AG04449 (cell line): ENCODE measurements at regions not wholly inside any gene's neighbourhood (a gene's known extent, or its start where the extent isn't known, plus 50 kb on each side); places are given as distances from the start of the nearest gene placed in this dataset.
A peak's percentile ranks its signal among the peaks of the same experiment; 100 is the strongest.

Experiments
- CTCF ChIA-PET: fragments of 350-600 bp; formaldehyde crosslinking; extraction: SDS; loops from one replicate; lab custom pipeline; 2021; ENCODE audit warnings: antibody characterized with exemption; lab: Yijun Ruan, JAX
- POLR2A ChIA-PET: fragments of 400-600, 350-600 bp; formaldehyde crosslinking; extraction: SDS; loops from one replicate; lab custom pipeline; 2020; ENCODE audit warnings: antibody characterized with exemption, inconsistent platforms; lab: Yijun Ruan, JAX
- DNase-seq: peaks from one replicate; pipeline ENCODE4 v3.0.0-alpha.2; 2010; ENCODE audit warnings: low read depth, low spot score
- H3K4me3 ChIP-seq: 2 replicates; pipeline ENCODE4 v1.5.1; 2011; ENCODE audit warnings: low read depth, mild to moderate bottlenecking, control low read depth, low read length
- CTCF ChIP-seq: IDR thresholded peaks from one replicate; pipeline ENCODE4 v1.5.1; 2011; ENCODE audit warnings: mild to moderate bottlenecking, moderate library complexity, low read length, control low read depth, inconsistent platforms; ENCODE audit not compliant: insufficient read depth; ENCODE audit errors: missing control alignments

DNA sequence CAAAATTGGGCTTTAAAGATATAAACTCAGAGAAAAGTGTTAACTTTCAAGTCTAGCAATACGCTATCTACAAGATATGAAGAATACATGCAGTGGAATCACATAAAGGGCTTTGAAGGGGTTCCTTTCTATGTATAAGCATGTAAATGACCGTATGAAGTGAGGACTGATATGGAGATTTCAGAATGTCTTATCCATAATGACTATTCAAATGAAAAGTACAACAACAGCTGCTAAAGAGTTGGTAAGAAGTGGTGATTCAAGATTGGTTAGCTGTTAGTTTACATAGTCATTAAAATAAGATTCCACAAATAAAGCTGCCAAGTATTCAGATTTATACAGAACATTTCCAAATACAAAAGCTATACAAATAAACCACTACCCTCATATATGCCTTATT lies 153.4 kb upstream of the STARD13 start:
- ChIA-PET CTCF (no interaction called here), POLR2A (no interaction called here)
- no peak for DNase-seq
- no peak for TF ChIP-seq CTCF
- H3K4me3 ChIP-seq, result no peak overlapping the region

DNA sequence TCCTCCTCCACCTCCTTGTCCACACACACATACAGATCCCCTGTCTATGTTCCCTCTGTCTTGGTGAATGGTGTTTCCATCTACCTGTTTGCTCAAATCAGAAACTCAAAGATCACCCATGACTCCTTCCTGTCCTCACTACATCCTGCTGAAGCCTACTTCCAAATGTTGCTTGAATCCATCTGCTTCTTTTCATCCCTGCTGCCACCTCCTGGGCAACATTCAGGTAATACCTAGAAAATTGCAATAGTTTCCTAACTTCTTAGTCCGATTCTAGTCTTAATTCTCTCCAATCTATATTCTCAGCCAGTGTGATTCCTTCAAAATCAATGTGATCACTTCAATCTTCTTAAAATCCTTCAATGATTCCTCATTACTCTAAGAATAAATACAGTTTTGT lies 155.5 kb upstream of the STARD13 start:
- CTCF ChIA-PET, result interaction anchor here (0.9 kb wide), 1 partner anchor 13 kb away, joined by 3 read pairs; no protein-coding TSS in a partner anchor
- no peak for DNase-seq
- TF ChIP-seq CTCF, result peak; percentile 7
- H3K4me3 ChIP-seq, result no peak overlapping the region
- POLR2A ChIA-PET, result no interaction called here

DNA sequence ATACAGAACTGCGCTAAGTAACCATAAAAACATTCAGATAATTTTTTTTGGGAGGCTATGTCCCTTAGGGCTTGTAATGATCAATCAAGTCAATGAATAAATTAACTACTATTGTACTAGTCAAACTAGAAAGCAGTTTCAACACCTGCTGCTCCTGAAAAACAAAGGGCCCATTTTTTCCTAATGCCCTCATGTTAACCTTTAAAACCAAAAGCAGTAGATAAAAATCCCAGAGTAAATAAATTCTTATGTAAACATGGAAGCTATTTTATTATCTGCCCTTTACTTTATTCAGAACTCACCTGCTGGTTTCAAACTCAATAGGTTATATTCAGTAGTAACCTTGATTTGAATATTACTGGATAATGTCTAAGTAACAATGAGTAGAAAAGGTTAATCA lies 159.5 kb upstream of the STARD13 start:
- POLR2A ChIA-PET, result no interaction called here
- CTCF ChIA-PET, result no interaction called here
- DNase-seq, result no peak
- TF ChIP-seq CTCF, result no peak
- no peak overlapping the region for H3K4me3 ChIP-seq

GRCh38 chr13:33445476-33445875 lies 159.9 kb upstream of the STARD13 start:
- H3K4me3 ChIP-seq, result no peak overlapping the region
- CTCF ChIA-PET, result no interaction called here
- POLR2A ChIA-PET, result no interaction called here
- no peak for TF ChIP-seq CTCF
- DNase-seq, result no peak

DNA sequence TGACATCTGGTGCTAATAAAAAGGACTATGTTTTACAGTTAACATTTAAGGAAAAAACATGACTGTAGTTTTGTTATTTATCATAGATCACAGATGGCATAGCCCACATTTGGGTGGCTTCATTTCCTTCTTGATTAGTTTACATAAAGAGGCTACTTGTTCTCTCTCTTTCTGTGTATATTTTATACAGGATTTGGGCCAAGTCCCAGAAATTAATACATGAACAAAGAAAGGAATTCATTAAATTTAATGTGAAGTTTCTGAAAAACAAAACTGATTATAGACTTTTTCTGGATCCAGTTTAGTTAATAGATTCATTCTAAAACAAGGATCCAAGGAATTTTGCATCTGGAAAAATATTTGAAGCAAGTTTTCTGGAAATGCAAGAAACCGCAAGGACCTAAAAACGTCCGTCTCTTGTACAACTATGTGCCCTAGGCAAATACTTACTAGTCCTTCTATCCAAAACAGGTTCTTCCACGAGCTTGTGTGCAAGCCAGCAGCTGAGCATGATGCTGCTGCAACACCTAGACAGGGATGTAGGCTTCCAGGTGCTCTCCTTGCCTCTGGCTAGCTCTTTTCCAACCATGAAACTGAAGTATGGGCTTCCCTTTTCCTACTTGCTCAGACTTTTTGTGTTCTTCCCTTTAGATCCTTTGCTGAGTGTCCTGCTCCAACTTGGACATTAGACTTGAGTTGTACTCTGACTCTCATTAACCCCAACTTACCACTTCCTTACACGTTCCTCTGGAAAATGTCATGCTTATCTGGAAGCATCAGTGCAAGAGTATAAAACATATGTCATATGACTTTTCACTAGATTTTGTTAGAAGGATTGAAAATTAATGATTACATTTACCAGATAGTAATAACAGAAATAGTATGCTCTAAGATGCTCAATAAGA lies 161.5 kb upstream of the STARD13 start:
- TF ChIP-seq CTCF, result no peak
- POLR2A ChIA-PET, result no interaction called here
- no peak overlapping the region for H3K4me3 ChIP-seq
- CTCF ChIA-PET, result no interaction called here
- DNase-seq, result no peak

GRCh38 chr13:33448889-33449288 lies 163.3 kb upstream of the STARD13 start:
- H3K4me3 ChIP-seq, result no peak overlapping the region
- no peak for DNase-seq
- ChIA-PET CTCF (no interaction called here), POLR2A (no interaction called here)
- no peak for TF ChIP-seq CTCF
